ENCODE measurements at regions not wholly inside any gene's neighbourhood (a gene's known extent, or its start where the extent isn't known, plus 50 kb on each side); places are given as distances from the start of the nearest gene placed in this dataset.

DNA sequence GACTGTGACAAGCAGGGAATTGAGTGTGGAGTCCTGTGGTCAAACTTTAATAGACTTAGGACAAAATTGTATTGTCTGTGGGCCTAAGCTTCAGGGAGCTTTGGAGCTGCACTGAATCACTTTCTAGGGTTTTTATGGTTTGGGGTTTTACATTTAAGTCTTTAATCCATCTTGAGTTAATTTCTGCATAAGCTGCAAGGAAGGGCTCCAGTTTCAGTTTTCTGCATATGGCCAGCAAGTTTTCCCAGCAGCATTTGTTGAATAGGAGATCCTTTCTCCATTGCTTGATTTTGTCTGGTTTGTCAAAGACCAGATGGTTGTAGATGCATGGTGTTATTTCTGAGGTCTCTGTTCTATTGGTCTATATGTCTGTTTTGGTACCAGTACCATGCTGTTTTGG, 113.4 kb upstream of the NXT1 start:
- H3K27ac ChIP-seq, result no peak overlapping the region

GRCh38 chr20:23235173-23236027, 115.2 kb upstream of the NXT1 start:
- Histone ChIP-seq H3K9me3 (no peaks in the 10 kb centered on the region), H3K4me1 (ENCODE audit: control insufficient read depth in 1 of 2, low read depth in 2 of 2) (no peaks in the 10 kb centered on the region), H3K27ac (no peak overlapping the region), H3K4me3 (no peak overlapping the region), H3K27me3 (replicated peaks; ENCODE audit: insufficient read depth) (no peaks in the 10 kb centered on the region), H3K36me3 (no peaks in the 10 kb centered on the region)
- ATAC-seq (ENCODE audit: insufficient number of reproducible peaks, low FRiP score, low read depth) (no peak), DNase-seq (ENCODE audit: low spot score) (no peak)
- TF ChIP-seq CTCF (IDR thresholded peaks at IDR 0.05), result peak; percentile 80

More for the DNA sequence above, 113.4 kb upstream of the NXT1 start:
- Histone ChIP-seq H3K9me3 (no peaks in the 10 kb centered on the region), H3K4me1 (ENCODE audit: control insufficient read depth in 1 of 2, low read depth in 2 of 2) (no peaks in the 10 kb centered on the region), H3K4me3 (no peak overlapping the region), H3K36me3 (no peaks in the 10 kb centered on the region), H3K27me3 (replicated peaks; ENCODE audit: insufficient read depth) (no peaks in the 10 kb centered on the region)
- no peak for TF ChIP-seq CTCF (IDR thresholded peaks at IDR 0.05)
- DNase-seq (ENCODE audit: low spot score) (no peak), ATAC-seq (ENCODE audit: insufficient number of reproducible peaks, low FRiP score, low read depth) (no peak)

DNA sequence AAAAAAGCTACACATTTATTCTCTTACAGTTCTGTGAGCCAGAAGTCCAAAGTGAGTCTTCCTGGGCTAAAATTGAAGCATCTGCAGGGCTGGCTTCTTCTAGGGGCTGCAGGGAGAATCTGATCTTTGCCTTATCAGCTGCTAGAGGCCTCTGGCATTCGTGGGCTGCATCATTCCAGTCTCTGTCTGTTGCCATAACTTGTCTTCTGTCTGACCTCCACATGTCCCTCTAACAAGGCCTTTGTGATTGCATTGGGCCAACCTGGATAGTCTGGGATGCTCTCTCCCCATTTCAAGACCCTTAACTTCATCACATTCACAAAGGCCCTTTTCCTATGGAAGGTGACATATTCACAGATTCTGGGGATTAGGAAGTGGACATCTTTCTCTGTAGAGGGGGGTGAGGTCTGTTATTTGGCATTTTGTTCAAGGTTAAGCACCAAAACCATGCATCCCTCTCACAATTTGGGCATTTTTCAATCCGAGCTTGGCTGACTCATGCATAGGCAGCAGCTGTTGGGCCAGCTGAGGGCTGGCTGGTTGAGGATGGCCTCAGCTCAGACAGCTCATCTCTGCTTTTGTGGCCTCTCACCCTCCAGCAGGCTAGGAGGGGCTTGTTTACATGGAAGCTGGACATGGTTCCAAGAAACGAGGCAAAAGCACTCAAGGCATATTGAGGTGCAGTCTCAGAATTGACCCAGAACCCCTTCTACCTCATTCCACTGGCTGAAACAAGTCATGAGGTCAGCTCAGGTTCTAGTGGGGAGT, 116.1 kb upstream of the NXT1 start:
- no peaks in the 10 kb centered on the region for H3K4me1 ChIP-seq (ENCODE audit: control insufficient read depth in 1 of 2, low read depth in 2 of 2)
- no peak for DNase-seq (ENCODE audit: low spot score)
- H3K9me3 ChIP-seq, result no peaks in the 10 kb centered on the region
- no peak for TF ChIP-seq CTCF (IDR thresholded peaks at IDR 0.05)
- no peak overlapping the region for H3K27ac ChIP-seq
- no peak for ATAC-seq (ENCODE audit: insufficient number of reproducible peaks, low FRiP score, low read depth)
- H3K4me3 ChIP-seq, result no peak overlapping the region
- H3K27me3 ChIP-seq (replicated peaks; ENCODE audit: insufficient read depth), result no peaks in the 10 kb centered on the region
- no peaks in the 10 kb centered on the region for H3K36me3 ChIP-seq

GRCh38 chr20:23233341-23233740, 117.2 kb upstream of the NXT1 start:
- peaks cover 0 to 11% of the 10 kb centered on the region in 2 donors for H3K4me1 ChIP-seq (ENCODE audit: control insufficient read depth in 1 of 2, low read depth in 2 of 2)
- no peak overlapping the region for H3K27ac ChIP-seq
- no peak for ATAC-seq (ENCODE audit: insufficient number of reproducible peaks, low FRiP score, low read depth)
- no peak for TF ChIP-seq CTCF (IDR thresholded peaks at IDR 0.05)
- H3K36me3 ChIP-seq, result no peaks in the 10 kb centered on the region
- no peaks in the 10 kb centered on the region for H3K9me3 ChIP-seq
- no peak overlapping the region for H3K4me3 ChIP-seq
- no peaks in the 10 kb centered on the region for H3K27me3 ChIP-seq (replicated peaks; ENCODE audit: insufficient read depth)
- DNase-seq (ENCODE audit: low spot score), result no peak

- no peaks in the 10 kb centered on the region for H3K27me3 ChIP-seq (replicated peaks; ENCODE audit: insufficient read depth)
- no peaks in the 10 kb centered on the region for H3K36me3 ChIP-seq
- no peak for DNase-seq (ENCODE audit: low spot score)
- H3K4me3 ChIP-seq, result no peak overlapping the region
- no peak for ATAC-seq (ENCODE audit: insufficient number of reproducible peaks, low FRiP score, low read depth)
- H3K9me3 ChIP-seq, result no peaks in the 10 kb centered on the region
- TF ChIP-seq CTCF (IDR thresholded peaks at IDR 0.05), result no peak
- no peak overlapping the region for H3K27ac ChIP-seq
- H3K4me1 ChIP-seq (ENCODE audit: control insufficient read depth in 1 of 2, low read depth in 2 of 2), result peaks cover 0 to 11% of the 10 kb centered on the region in 2 donors
Measured at GRCh38 chr20:23232679-23233308, 117.8 kb upstream of the NXT1 start.
